Uterus (tissue), 3 donors: ENCODE measurements at regions not wholly inside any gene's neighbourhood (a gene's known extent, or its start where the extent isn't known, plus 50 kb on each side); places are given as distances from the start of the nearest gene placed in this dataset.
"Not testable (repeated sequence)": the region's sequence is repeated elsewhere in the genome, so short reads cannot be mapped to it uniquely, and the experiment has no call there.

ENCODE experiments used
- DNase-seq, 2 donors: peaks; one replicate each; pipeline ENCODE4 v3.0.0-alpha.2; 2019 to 2020
- H3K27ac ChIP-seq, 2 donors: fragments of 200-600 bp; sonication (generic); 1 replicate in 1 of 2; 2 replicates in 1 of 2; pipeline ENCODE4 v1.5.1; 2016 to 2018
- H3K27me3 ChIP-seq, 2 donors: fragments of 200-600 bp; sonication (generic); one replicate each; pipeline ENCODE4 v1.5.1; 2018 to 2019; ENCODE audit warnings: control low read depth in 1 of 2
- H3K36me3 ChIP-seq, 2 donors: fragments of 200-600 bp; sonication (generic); one replicate each; pipeline ENCODE4 v1.5.1; 2019; ENCODE audit warnings: control low read depth in 1 of 2
- H3K4me1 ChIP-seq, 2 donors: fragments of 200-600 bp; sonication (generic); one replicate each; pipeline ENCODE4 v1.5.1; 2018 to 2019; ENCODE audit warnings: control low read depth in 1 of 2
- H3K4me3 ChIP-seq, 2 donors: fragments of 200-600 bp; sonication (generic); 1 replicate in 1 of 2; 2 replicates in 1 of 2; pipeline ENCODE4 v1.5.1; 2018 to 2019; ENCODE audit warnings: mild to moderate bottlenecking in 1 of 2
- H3K9me3 ChIP-seq, 2 donors: fragments of 200-600 bp; sonication (generic); one replicate each; pipeline ENCODE4 v1.5.1; 2019; ENCODE audit warnings: control low read depth in 1 of 2
- POLR2A ChIP-seq, 2 donors: fragments of 450-650 bp; IDR thresholded peaks; one replicate each; pipeline ENCODE4 v1.6.1; 2016; ENCODE audit warnings: antibody characterized with exemption in 2 of 2, mild to moderate bottlenecking in 1 of 2, moderate library complexity in 1 of 2
- intact Hi-C: fragments of 100-400 bp; cut with DNase I; formaldehyde crosslinking; loops from one replicate; pipeline ENCODE4 v1.15.1; 2023; ENCODE audit warnings: low total_unique reads
- TF ChIP-seq, protein P1 (sequence below), 4 experiments: fragments of 200-600 bp in 2 of 4; fragments of 450-650 bp in 2 of 4; sonication (generic) in 2 of 4; IDR thresholded peaks; one replicate each; pipeline ENCODE4 v1.5.1; 2016 to 2019; ENCODE audit warnings: antibody characterized with exemption in 4 of 4, mild to moderate bottlenecking in 2 of 4, moderate library complexity in 1 of 4
- donor health status: DM: yes; HTN: yes; CAD: no.

DNA sequence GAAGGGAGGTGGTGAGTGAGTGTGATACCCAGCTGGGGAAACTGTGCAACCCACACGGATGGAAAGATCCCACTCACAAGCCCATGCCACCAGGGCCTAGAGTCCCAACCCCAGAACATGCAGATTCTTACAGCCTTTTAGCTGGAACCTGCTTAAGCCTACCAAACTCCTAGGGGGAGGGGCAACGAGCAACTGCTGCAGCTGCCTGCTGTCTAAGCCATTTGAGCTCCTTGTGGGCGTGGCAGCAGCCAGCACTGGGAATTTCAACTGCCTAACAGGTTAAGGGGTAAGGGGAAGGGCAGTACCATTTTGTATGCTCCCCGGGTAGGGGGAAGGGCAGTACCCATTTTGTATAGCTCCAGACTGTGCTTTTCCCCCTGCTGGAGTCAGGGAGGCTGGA is 673.2 kb upstream of the BCHE start:
- H3K27me3 ChIP-seq: no peaks in the 10 kb centered on the region
- H3K27ac ChIP-seq: no peak overlapping the region
- H3K4me3 ChIP-seq: no peak overlapping the region
- TF ChIP-seq POLR2A (IDR thresholded peaks at IDR 0.05): no peak
- TF ChIP-seq, protein P1, sequence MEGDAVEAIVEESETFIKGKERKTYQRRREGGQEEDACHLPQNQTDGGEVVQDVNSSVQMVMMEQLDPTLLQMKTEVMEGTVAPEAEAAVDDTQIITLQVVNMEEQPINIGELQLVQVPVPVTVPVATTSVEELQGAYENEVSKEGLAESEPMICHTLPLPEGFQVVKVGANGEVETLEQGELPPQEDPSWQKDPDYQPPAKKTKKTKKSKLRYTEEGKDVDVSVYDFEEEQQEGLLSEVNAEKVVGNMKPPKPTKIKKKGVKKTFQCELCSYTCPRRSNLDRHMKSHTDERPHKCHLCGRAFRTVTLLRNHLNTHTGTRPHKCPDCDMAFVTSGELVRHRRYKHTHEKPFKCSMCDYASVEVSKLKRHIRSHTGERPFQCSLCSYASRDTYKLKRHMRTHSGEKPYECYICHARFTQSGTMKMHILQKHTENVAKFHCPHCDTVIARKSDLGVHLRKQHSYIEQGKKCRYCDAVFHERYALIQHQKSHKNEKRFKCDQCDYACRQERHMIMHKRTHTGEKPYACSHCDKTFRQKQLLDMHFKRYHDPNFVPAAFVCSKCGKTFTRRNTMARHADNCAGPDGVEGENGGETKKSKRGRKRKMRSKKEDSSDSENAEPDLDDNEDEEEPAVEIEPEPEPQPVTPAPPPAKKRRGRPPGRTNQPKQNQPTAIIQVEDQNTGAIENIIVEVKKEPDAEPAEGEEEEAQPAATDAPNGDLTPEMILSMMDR (IDR thresholded peaks at IDR 0.05): no peak
- no peaks in the 10 kb centered on the region for H3K9me3 ChIP-seq
- intact Hi-C loops: no loop called here
- DNase-seq: no peak
- H3K4me1 ChIP-seq: no peaks in the 10 kb centered on the region
- H3K36me3 ChIP-seq: no peaks in the 10 kb centered on the region

- H3K9me3 ChIP-seq, intact Hi-C loops, H3K27me3 ChIP-seq, H3K27ac ChIP-seq, DNase-seq, H3K36me3 ChIP-seq, H3K4me1 ChIP-seq, H3K4me3 ChIP-seq: not testable (repeated sequence)
These were observed 663.2 kb upstream of the BCHE start for GRCh38 chr3:166500420-166500819.

- DNase-seq: no peak
- no peak for TF ChIP-seq POLR2A (IDR thresholded peaks at IDR 0.05)
- TF ChIP-seq, protein P1 (IDR thresholded peaks at IDR 0.05): no peak
- no peaks in the 10 kb centered on the region for H3K36me3 ChIP-seq
- no peaks in the 10 kb centered on the region for H3K4me1 ChIP-seq
- no peak overlapping the region for H3K4me3 ChIP-seq
- H3K27ac ChIP-seq: no peak overlapping the region
- no peaks in the 10 kb centered on the region for H3K9me3 ChIP-seq
- intact Hi-C loops: no loop called here
- no peaks in the 10 kb centered on the region for H3K27me3 ChIP-seq
These were observed 662.4 kb upstream of the BCHE start for GRCh38 chr3:166499636-166500035.

DNA sequence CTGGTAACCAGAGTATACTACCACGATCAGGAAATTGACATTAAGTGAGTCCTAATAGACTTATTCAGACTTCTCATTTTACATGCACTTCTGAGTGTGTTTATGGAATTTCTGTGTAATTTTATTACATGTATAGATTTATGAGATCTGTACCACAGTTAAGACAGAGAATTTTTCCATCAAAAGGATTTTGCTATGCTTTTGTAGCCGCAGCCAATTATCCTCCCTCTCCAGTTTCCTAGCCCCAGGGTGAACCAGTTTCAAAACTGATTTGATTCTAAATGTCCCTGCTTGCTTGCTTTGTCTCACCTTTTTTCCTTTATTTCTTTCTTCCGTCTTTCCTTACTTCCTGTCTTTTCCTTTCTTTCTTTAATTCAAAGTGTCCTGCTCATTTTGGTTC is 661.2 kb upstream of the BCHE start:
- TF ChIP-seq, protein P1 (IDR thresholded peaks at IDR 0.05): no peak
- no peak for TF ChIP-seq POLR2A (IDR thresholded peaks at IDR 0.05)
- Histone ChIP-seq H3K27me3 (no peaks in the 10 kb centered on the region), H3K4me3 (no peak overlapping the region), H3K4me1 (no peaks in the 10 kb centered on the region), H3K9me3 (no peaks in the 10 kb centered on the region), H3K36me3 (no peaks in the 10 kb centered on the region), H3K27ac (no peak overlapping the region)
- no peak for DNase-seq
- intact Hi-C loops: no loop called here

DNA sequence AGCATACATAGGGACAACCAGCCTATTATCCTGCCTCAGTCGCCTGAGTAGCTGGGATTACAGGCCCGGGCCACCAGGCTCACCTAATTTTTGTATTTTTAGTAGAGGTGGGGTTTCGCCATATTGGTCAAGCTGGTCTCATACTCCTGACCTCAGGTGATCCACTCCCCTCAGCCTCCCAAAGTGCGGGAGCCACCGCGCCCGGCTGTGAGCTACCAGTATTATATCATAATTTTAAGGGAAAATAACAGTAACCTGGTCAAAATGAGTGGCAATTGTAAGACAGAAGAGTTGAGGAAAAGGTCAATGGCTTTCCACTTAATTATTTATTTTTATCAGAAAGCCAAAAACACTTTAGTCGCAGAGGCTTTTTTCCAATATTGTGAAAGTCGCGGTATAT is 652.6 kb upstream of the BCHE start:
- DNase-seq: no peak
- Histone ChIP-seq H3K27ac (no peak overlapping the region), H3K27me3 (no peaks in the 10 kb centered on the region), H3K9me3 (no peaks in the 10 kb centered on the region), H3K4me1 (no peaks in the 10 kb centered on the region), H3K36me3 (no peaks in the 10 kb centered on the region), H3K4me3 (no peak overlapping the region)
- TF ChIP-seq, protein P1 (IDR thresholded peaks at IDR 0.05): no peak
- TF ChIP-seq POLR2A (IDR thresholded peaks at IDR 0.05): no peak
- intact Hi-C loops: no loop called here

- H3K36me3 ChIP-seq: no peaks in the 10 kb centered on the region
- no peaks in the 10 kb centered on the region for H3K9me3 ChIP-seq
- H3K4me3 ChIP-seq: no peak overlapping the region
- no peaks in the 10 kb centered on the region for H3K4me1 ChIP-seq
- no peak overlapping the region for H3K27ac ChIP-seq
- no peaks in the 10 kb centered on the region for H3K27me3 ChIP-seq
- intact Hi-C loops: no loop called here
- TF ChIP-seq, protein P1 (IDR thresholded peaks at IDR 0.05): no peak
- TF ChIP-seq POLR2A (IDR thresholded peaks at IDR 0.05): no peak
- DNase-seq: no peak
These were observed 651.9 kb upstream of the BCHE start for GRCh38 chr3:166488977-166489672.
